Tibial nerve (tissue), 4 donors: ENCODE measurements at regions not wholly inside any gene's neighbourhood (a gene's known extent, or its start where the extent isn't known, plus 50 kb on each side); places are given as distances from the start of the nearest gene placed in this dataset.

Experiments
- DNase-seq, 2 donors: peaks; one replicate each; pipeline ENCODE4 v3.0.0-alpha.2; 2019; ENCODE audit warnings: low spot score in 2 of 2
- H3K27ac ChIP-seq, 4 donors: fragments of 200-600 bp; sonication (generic) in 3 of 4; one replicate each; pipeline ENCODE4 v1.5.1; 2017 to 2019; ENCODE audit warnings: mild to moderate bottlenecking in 1 of 4
- H3K27me3 ChIP-seq, 2 donors: fragments of 200-600 bp; sonication (generic) in 1 of 2; one replicate each; pipeline versions ENCODE4 v1.5.1 to v1.6.0; 2017 to 2019
- H3K36me3 ChIP-seq, 3 donors: fragments of 200-600 bp; sonication (generic); one replicate each; pipeline ENCODE4 v1.5.1; 2018 to 2019
- H3K4me1 ChIP-seq, 4 donors: fragments of 200-600 bp; sonication (generic) in 3 of 4; one replicate each; pipeline ENCODE4 v1.5.1; 2017 to 2019
- H3K4me3 ChIP-seq, 4 donors: fragments of 200-600 bp; sonication (generic) in 3 of 4; one replicate each; pipeline ENCODE4 v1.5.1; 2017 to 2019; ENCODE audit warnings: mild to moderate bottlenecking in 1 of 4, moderate library complexity in 1 of 4
- H3K9me3 ChIP-seq, 4 donors: fragments of 200-600 bp; sonication (generic) in 3 of 4; one replicate each; pipeline ENCODE4 v1.5.1; 2017 to 2019
- EP300 ChIP-seq, 2 donors: sonication (generic); formaldehyde crosslinking; IDR thresholded peaks; one replicate each; pipeline ENCODE4 v1.6.1; 2017; ENCODE audit warnings: antibody characterized with exemption in 2 of 2, mild to moderate bottlenecking in 1 of 2
- POLR2A ChIP-seq, 2 donors: fragments of 450-650 bp; IDR thresholded peaks; one replicate each; pipeline ENCODE4 v1.6.1; 2017; ENCODE audit warnings: antibody characterized with exemption in 2 of 2, mild to moderate bottlenecking in 2 of 2, moderate library complexity in 2 of 2
- WGBS, 2 donors: methylation state at CpG; one replicate each; pipeline ENCODE4 v1.1.5; 2018; 5-methylcytosine and 5-hydroxymethylcytosine counted together
- TF ChIP-seq, protein P1 (sequence below), 5 experiments: fragments of 200-600 bp in 3 of 5; fragments of 450-650 bp in 2 of 5; sonication (generic) in 3 of 5; IDR thresholded peaks; one replicate each; pipeline ENCODE4 v1.5.1; 2016 to 2019; ENCODE audit warnings: antibody characterized with exemption in 5 of 5, mild to moderate bottlenecking in 3 of 5, moderate library complexity in 2 of 5

DNA sequence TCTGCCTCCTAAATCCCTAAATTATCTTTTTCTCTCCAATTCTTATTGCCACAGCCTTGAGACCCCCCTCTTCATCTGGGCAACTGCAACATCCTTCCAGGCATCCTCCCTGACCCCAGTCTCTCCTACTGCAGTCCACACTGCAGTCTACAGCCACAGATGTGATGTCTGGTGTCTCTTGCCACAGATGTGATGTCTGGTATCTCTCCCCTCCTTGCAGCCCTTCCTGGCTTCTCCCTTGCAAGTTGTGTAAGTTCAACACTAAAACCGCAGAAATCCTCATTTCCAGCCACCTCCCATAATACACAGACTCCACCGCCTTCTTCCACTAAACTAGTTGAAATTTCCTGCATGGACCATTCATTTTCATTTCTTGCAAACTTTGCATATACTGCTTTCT, 113.1 kb upstream of the DDX18 start:
- H3K9me3 ChIP-seq, result no peaks in the 10 kb centered on the region
- no peaks in the 10 kb centered on the region for H3K36me3 ChIP-seq
- H3K4me1 ChIP-seq, result no peaks in the 10 kb centered on the region
- no peak overlapping the region for H3K27ac ChIP-seq
- no peak for DNase-seq
- TF ChIP-seq EP300 (IDR thresholded peaks at IDR 0.05) (no peak), POLR2A (IDR thresholded peaks at IDR 0.05) (no peak)
- TF ChIP-seq, protein P1, sequence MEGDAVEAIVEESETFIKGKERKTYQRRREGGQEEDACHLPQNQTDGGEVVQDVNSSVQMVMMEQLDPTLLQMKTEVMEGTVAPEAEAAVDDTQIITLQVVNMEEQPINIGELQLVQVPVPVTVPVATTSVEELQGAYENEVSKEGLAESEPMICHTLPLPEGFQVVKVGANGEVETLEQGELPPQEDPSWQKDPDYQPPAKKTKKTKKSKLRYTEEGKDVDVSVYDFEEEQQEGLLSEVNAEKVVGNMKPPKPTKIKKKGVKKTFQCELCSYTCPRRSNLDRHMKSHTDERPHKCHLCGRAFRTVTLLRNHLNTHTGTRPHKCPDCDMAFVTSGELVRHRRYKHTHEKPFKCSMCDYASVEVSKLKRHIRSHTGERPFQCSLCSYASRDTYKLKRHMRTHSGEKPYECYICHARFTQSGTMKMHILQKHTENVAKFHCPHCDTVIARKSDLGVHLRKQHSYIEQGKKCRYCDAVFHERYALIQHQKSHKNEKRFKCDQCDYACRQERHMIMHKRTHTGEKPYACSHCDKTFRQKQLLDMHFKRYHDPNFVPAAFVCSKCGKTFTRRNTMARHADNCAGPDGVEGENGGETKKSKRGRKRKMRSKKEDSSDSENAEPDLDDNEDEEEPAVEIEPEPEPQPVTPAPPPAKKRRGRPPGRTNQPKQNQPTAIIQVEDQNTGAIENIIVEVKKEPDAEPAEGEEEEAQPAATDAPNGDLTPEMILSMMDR (IDR thresholded peaks at IDR 0.05), result no peak
- no peak overlapping the region for H3K4me3 ChIP-seq
- no peaks in the 10 kb centered on the region for H3K27me3 ChIP-seq
- 77 to 90% methylated on average over 2 of the region's 2 CpGs for WGBS, 2 donors

DNA sequence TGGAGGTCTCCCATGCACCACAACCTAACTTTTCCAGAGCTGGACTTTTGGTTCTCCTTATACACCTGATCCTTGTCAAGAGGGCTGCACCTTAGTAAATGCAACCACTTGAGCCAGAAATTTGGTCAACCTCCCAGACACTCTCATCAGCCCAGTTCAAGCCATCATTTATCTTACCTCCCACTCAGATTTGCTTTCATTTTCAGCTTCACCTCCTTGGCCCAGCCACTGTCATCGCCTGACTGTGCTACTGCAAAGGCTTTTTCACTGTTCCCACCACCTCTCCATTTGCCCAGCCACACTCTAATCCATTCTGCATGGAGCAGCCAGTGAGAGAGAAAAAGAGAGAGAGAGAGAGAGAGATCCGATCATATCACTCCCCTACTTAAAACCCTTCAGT, 112.4 kb upstream of the DDX18 start:
- TF ChIP-seq EP300 (IDR thresholded peaks at IDR 0.05), result no peak
- no peak for TF ChIP-seq POLR2A (IDR thresholded peaks at IDR 0.05)
- TF ChIP-seq, protein P1 (IDR thresholded peaks at IDR 0.05), result no peak
- Histone ChIP-seq H3K4me3 (no peak overlapping the region), H3K4me1 (no peaks in the 10 kb centered on the region), H3K36me3 (no peaks in the 10 kb centered on the region), H3K27ac (no peak overlapping the region), H3K9me3 (no peaks in the 10 kb centered on the region), H3K27me3 (no peaks in the 10 kb centered on the region)
- no peak for DNase-seq
- 81 to 88% methylated on average over 2 of the region's 2 CpGs for WGBS, 2 donors

DNA sequence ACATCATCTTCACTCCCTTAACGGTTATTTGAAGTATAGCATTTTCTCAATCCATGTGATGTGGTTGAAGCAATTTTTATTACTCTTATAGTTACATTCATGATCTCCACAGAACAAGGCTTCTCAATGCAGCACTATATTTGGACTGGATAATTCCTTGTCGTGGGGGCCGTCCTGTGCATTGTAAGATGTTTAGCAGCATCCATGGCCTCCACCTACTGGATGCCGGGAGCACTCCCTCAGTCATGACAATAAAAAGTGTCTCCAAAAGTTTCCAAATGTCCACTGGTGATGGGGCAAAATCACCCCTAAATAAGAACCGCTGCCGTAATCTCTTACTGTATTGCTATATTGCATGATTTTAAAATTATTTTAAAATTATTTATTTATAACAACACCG, 110.6 kb upstream of the DDX18 start:
- TF ChIP-seq, protein P1 (IDR thresholded peaks at IDR 0.05), result no peak
- TF ChIP-seq POLR2A (IDR thresholded peaks at IDR 0.05) (no peak), EP300 (IDR thresholded peaks at IDR 0.05) (no peak)
- H3K9me3 ChIP-seq, result no peaks in the 10 kb centered on the region
- no peaks in the 10 kb centered on the region for H3K36me3 ChIP-seq
- H3K27ac ChIP-seq, result no peak overlapping the region
- no peaks in the 10 kb centered on the region for H3K27me3 ChIP-seq
- H3K4me3 ChIP-seq, result no peak overlapping the region
- no peaks in the 10 kb centered on the region for H3K4me1 ChIP-seq
- DNase-seq, result no peak
- 75 to 87% methylated on average over 7 of the region's 7 CpGs for WGBS, 2 donors

DNA sequence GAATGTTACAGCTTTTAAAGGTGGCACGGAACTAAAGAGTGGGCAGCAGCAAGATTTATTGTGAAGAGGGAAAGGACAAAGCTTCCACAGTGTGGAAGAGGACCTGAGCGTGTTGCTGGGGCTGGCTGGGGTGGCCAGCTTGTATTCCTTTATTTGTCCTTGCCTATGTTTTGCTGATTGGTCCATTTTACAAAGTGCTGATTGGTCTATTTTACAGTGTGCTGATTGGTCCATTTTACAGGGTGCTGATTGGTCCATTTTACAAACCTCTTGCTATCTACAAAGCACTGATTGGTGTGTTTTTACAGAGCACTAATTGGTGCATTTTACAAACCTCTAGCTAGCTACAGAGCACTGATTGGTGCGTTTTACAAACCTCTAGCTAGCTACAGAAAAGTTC, 109.7 kb upstream of the DDX18 start:
- no peaks in the 10 kb centered on the region for H3K36me3 ChIP-seq
- H3K9me3 ChIP-seq, result no peaks in the 10 kb centered on the region
- H3K4me3 ChIP-seq, result no peak overlapping the region
- no peak for DNase-seq
- H3K4me1 ChIP-seq, result no peaks in the 10 kb centered on the region
- WGBS, 2 donors, result 69 to 81% methylated on average over 3 of the region's 3 CpGs
- no peak for TF ChIP-seq POLR2A (IDR thresholded peaks at IDR 0.05)
- TF ChIP-seq EP300 (IDR thresholded peaks at IDR 0.05), result no peak
- TF ChIP-seq, protein P1 (IDR thresholded peaks at IDR 0.05), result no peak
- H3K27ac ChIP-seq, result no peak overlapping the region
- no peaks in the 10 kb centered on the region for H3K27me3 ChIP-seq

DNA sequence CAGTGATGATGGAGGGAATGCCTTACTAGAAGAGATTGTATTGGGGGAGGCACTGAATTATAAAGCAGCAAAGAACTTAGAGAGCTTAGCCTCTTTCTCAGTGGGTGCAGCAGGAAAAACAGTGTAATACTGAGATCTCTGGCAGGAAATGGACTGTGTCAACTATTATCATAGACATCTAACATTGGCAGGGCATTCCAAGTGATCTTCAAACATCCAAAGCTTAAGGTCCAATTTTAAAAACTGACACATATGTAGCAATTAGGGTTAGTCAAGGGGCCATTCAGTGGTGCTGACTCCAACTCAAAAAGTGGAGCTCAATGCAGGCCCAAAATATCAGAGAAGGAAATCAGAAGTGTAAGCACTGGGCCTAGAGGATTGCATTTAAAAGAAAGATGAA, 106.6 kb upstream of the DDX18 start:
- Histone ChIP-seq H3K4me1 (no peaks in the 10 kb centered on the region), H3K27ac (no peak overlapping the region), H3K9me3 (peaks cover 0 to 6% (median 0%) of the 10 kb centered on the region in 4 donors), H3K36me3 (no peaks in the 10 kb centered on the region), H3K4me3 (no peak overlapping the region), H3K27me3 (no peaks in the 10 kb centered on the region)
- TF ChIP-seq, protein P1 (IDR thresholded peaks at IDR 0.05), result no peak
- TF ChIP-seq EP300 (IDR thresholded peaks at IDR 0.05), result no peak
- TF ChIP-seq POLR2A (IDR thresholded peaks at IDR 0.05), result no peak
- DNase-seq, result no peak
